GM19452 (cell line): ENCODE measurements at regions not wholly inside any gene's neighbourhood (a gene's known extent, or its start where the extent isn't known, plus 50 kb on each side); places are given as distances from the start of the nearest gene placed in this dataset.
"Not testable (repeated sequence)": the region's sequence is repeated elsewhere in the genome, so short reads cannot be mapped to it uniquely, and the experiment has no call there.

Experiments
- ATAC-seq: cut with Tn5 transposase; IDR thresholded peaks from one replicate; pipeline ENCODE4 v1.9.1; 2021; ENCODE audit not compliant: unreplicated experiment

DNA sequence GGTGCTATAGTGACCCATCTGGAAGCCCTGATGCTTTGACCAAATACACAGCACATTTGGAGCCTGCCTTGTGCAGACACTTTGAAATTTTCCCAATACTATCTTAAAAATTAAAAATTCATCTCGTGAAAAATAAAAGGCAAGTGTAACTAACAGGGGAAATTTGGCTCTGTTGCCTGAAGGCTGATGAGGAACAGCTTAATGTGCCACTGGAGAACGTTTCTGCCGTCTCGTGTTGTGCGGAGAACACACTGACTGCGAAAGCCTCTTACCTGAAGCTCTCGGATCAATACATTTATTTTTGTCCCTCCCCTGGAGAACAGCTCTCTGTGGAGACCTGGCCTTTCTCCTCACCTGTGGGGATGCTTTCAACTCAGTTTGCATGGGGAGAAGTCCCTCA is 77.2 kb upstream of the CHST15 start:
- no peak for ATAC-seq

DNA sequence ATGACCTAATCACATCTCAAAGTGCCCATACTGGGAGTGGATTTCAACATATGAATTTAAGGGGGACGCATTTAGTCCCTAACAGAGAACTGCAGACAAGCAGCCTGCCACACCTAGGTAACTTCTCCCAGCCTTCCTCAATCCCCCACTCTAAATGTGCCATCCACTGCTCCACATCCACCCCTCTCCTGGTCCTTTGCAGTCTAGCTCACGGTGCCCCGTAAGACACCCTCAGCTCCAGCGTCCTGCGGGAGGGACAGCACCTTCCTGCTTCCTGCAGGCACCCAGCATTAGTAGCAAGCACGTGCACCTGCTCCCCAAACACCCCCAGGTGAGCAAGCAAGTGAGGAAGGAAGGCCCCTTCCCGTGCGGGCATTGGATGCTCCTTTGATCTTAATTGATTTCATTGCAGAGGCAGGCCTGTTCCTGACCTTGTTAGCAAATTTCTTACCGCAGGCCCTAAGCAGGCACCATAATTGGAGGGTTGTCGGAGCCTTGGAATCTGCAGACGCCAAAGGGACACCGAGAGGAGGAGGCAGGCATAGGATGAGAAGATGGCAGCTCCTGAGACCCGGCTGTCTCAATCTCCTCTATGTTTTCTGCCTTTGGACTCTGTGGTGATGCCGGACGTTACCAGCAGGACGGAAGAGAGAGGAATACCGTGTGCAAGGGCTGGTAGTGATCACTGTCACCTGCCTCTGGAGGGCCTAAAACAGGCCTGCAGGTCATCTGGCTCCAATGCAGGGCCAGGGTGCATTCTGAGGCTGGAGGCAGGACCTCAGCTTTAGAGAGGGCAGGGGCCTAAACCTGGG is 75.8 kb upstream of the CHST15 start:
- ATAC-seq: no peak

DNA sequence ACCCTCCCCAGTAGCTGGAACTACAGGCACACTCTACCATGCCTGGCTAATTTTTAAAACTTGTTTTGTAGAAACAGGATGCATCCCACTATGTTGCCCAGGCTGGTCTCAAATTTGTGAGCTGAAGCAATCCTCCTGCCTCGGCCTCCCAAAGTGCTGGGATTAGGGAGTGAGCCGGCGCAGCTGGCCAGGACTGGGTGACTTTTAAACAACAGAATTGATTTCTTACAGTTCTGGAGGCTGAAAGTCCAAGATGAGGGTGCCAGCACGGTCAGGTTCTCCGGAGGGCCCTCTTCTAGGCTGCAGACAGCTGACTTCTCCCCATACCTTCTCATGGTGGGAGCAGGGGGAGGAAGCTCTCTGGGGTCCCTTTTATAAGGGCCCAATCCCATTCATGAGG is 75.2 kb upstream of the CHST15 start:
- ATAC-seq: no peak

DNA sequence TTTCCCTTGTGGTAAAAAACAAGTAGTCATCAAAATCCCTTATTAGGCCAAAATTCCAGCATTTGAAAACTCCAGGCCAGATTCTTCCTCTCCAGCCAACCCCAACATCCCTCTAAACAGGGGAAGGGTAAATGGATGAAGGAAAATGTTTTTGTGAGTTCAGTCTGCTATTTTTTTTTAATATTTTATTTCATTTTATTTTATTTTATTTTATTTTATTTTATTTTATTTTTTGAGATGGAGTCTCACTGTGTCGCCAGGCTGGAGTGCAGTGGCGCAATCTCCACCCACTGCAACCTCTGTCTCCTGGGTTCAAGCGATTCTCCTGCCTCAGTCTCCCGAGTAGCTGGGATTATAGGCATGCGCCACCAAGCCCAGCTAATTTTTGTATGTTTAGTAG is 74.5 kb upstream of the CHST15 start:
- not testable (repeated sequence) for ATAC-seq

DNA sequence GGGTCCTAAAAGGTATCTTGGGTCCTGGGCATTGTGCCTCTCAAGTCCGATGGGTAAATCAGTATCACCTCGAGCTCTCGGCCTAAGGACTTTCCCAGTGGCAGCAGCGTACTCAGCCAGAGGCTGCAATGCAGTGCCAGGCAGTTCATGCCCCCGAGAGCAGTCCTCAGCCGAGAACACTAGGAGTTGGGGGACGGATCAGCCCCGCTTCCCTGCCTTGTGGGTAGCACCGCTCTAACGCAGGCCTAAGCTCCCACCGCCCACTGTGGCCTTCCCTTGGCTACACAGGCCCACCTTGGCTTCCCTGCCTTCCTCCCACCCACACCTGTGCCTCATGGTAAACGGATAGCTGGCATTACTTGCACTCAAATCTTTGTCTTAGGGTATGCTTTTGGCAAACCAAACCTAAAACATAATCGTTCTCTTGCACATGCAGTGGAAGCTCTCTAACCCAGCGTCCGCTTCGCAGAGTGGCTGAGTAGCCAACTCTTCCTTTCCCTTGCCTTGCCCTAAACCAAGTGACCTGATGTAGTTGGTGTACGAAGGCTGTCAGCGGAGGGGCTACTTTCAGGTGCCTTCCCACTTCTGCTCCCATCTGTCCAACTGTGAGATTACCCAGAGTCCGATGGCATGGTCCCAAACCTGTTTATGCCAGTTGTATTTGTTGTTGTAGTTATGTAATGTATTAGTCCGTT is 73.2 kb upstream of the CHST15 start:
- ATAC-seq: no peak

DNA sequence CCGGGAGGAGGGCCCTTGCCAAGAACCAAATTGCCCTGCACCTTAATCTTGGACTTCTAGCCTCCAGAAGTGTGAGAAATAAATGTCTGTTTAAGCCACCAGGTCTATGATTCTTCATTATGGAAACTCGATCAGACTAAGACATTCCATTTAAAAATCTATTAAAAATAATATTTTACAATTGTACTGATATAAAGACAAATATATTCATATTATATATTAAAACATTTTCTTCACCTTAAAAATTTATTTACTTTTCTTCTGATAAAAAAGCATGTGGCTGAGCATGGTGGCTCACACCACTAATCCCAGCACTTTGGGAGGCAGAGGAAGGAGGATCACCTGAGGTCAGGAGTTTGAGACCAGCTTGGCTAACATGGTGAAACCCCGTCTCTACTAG is 72.4 kb upstream of the CHST15 start:
- ATAC-seq: no peak

DNA sequence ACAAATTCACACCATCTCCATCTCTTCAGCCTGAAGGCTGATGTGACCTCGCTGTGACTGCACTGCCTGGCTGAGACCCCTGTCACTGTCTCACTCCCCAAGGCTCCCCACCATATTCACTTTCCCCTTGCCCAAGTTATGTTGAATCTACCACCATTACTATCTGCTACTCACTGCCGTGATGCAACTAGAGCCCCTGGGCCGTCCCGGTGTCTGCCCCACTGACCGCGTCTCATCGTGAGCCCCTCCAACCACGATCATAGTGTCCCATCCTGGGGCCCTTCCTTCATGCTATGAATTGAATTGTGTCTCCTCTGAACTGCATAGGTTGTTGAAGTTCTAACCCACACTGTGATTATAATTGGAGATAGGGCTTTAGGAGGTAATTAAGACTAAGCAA is 71.9 kb upstream of the CHST15 start:
- ATAC-seq: no peak

DNA sequence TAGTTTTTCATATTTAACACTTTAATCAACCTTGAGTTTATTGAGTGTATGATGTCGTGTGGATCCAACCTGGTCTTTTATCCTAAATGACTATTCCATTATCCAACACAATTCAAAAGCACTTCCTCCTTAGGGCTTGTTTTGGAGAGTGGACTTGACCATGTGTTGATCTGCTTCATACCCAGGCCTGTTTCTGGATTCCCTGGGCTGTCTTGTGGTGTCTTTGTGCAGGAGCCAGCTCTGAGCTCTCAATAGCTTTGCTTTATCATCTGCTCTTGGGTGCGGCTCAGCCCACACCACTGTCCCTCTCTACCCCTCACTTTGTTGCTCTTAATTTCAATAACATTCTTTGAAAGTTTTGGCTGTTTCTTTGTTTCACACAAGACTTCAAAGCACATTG is 70.9 kb upstream of the CHST15 start:
- no peak for ATAC-seq

DNA sequence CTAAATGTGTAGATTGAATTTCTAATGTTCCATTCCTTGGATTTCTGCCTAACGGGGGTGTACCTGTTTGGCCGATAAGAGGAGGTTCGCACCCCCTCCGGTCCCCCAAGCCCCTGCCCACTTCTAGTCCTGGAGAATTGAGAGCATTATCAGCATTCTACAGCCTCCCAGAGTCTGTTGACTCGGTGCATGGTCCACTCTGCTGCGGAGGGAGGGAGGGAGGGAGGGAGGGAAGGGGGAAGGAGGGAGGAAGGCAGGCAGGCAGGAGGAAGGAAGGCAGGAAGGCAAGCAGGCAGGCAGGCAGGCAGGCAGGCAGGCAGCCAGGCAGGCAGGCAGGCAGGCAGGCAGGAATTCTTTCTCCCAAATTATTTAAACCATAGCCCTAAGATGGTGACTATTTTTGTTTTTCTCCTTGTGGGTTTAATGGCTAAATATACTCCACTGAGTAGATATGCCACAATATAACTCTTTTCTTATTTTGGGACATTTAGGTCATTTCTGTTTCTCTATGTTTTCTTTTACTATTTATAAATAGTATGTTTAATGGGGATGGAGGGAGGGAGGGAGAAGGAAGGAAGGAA is 69.5 kb upstream of the CHST15 start:
- no peak for ATAC-seq

DNA sequence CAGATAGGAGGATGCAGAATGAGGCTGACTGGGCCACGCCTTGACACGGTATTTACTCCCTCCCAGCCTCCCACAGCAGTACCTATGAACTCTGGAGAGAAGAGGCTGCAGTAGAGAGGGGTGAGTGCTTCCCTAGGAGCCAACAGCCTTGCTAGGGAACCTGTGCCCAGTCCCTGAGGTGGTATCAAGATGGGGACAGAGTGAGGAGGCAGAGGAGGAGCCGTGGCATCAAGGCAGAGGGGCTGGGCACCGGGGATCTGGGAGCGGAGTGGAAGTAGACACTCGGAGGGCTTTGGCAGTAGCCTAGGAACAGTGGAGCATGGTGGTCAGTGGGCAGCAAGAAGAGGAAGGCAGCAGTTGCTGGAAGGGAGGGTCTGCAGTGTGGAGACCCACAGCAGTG is 68.7 kb upstream of the CHST15 start:
- ATAC-seq: no peak

DNA sequence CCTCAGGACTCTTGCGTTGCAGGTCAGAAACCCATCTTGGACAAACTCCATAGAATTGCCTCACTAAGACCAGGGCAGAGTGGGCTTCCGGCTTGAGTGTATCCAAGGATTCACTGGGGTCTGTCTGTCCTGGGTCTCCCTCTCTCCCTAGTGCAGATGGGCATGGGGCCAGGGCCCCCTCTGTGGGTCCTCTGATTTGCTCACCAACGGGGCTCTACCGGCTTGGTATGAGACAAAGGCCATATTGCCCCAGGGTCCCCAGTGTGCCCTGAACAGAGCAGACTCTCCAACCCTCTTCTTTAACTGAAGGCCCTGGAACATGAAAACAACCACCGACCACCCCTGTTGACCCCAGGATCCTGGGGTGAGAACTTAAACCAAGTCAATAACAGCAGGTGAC is 68.2 kb upstream of the CHST15 start:
- ATAC-seq: no peak

DNA sequence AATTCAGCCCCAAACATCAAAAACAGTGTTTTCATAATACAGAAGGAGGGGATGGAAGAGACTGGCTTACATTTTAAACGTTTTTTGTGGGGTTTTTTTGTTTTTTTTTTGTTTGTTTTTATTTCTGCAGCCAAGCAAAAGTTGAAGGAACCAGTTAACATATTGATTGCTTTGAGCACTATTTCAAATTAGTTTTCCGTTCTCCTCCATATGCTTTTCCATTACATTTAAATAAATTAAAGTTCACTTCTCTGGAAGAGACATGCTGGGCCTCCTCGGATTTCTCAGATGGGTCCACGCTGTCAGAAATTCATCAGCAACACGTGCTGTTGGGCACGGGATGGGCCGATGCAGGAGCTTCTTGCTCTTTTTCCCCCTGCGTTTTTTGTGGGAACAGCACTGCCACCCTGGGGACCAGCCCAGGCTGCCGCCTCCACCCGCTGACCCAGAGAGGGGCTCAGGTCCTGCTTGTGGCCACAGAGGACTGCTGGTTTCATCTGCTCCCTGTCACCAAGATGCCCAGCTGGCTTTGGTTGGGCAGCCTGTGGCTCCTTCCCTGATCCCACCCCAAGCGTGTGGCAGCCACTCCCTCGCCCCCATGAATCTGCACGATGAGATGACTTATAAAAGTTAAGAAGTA is 67.7 kb upstream of the CHST15 start:
- no peak for ATAC-seq

DNA sequence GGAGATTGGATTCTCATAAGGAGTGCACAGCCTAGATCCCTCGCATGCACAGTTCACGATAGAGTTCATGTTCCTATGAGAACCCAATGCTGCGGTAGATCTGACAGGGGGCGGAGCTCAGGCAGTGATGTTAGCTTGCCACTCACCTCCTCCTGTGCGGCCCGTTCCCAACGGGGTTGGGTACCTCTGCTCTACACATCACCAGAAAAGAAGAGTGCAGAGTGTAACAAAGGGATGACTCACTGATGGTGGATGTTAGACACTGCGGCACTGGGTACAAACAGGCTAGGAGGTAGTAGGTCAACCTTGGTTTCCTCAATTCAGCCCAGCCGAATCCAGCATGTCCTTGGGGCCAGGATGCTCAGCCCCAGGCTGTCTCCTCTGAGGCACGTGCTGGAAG is 66.8 kb upstream of the CHST15 start:
- ATAC-seq: no peak

DNA sequence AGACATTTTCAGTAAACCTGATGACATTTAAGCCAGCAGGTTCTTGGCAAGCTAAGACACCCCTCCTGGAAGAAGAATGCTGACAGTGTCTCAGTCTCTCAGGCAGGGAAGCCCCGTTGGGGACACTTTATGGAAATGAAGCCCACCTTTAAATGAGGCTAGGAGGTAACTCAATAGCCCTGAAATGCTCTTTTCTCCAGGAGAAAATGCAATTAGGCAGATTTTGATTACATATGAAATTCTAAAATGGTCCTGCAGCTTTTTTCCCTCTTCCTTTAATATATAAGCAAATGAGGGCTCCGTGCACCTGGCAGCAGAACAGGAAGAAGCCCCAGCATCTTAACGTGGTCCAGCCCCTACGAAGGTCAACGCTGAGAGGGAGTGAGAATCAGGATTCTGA is 65.8 kb upstream of the CHST15 start:
- ATAC-seq: no peak

DNA sequence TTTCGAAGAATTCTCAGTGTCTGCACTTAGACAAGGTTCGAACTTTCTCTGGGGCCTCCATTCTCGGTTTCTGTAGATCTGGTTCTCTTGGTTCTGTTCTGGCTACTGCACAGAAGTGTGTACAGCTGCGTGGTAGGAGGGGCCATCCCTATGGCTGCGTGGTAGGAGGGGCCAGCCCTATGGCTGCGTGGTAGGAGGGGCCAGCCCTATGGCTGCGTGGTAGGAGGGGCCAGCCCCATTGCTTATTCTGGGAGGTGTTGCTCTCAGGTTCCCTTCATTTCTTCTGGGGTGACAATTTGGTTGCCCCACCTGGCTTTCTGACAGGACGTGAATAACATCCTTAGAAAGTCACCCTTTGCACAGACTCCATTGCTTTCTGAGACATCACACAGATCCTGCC is 65.2 kb upstream of the CHST15 start:
- ATAC-seq: no peak

DNA sequence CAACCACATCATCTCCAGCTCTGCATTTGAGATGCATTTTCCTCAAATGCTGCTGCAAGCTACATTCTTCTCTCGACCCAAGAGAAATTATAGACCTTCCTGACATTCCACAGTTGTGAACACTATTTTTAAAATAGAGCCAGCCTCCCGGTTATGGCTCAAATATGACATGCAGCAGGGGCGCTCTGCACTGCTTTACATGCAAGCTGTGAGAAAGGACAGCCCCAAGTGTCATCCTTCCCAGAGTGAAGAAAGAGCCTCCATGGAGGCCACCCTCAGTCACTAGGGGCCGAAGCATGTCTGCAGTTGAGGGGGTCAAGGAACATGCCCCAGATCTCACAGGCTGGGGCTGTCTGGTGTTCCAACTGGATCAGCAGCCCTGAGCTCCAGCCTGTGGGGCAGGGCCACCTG is 63.9 kb upstream of the CHST15 start:
- no peak for ATAC-seq

DNA sequence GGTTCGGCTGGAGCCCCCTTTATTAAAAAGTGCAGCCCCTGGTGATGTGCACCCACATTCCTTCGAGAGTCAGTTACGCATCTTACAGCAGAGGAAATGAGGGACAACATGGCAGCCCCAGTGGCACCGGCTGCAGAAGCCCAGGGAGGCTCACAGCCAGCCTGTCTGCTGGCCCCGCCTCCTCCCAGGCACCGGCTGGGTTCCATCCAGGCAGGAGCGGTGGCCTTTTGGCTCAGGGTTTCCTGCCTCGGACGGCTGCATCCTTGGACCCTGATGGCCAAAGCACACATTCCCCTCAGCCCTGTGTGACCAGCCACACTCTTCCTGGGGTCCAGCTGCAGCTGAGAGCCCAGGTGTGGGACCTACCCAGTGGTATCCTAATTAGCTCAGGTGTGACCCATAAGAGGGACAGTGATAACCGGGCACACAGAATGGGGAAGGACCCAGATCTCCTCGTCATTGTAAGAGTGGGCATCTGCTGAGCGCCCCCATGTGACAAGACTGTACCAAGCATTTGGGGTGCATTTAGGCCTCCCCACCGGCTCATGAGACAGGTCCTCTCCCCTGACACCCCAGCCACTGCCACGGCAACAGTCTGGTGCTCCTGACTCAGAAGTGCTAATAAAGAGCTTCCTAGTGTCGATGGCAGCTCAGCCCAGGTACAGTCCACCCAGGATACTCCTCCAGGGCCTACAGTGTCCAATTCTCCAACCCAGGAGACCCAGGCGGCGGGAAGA is 63.3 kb upstream of the CHST15 start:
- no peak for ATAC-seq

DNA sequence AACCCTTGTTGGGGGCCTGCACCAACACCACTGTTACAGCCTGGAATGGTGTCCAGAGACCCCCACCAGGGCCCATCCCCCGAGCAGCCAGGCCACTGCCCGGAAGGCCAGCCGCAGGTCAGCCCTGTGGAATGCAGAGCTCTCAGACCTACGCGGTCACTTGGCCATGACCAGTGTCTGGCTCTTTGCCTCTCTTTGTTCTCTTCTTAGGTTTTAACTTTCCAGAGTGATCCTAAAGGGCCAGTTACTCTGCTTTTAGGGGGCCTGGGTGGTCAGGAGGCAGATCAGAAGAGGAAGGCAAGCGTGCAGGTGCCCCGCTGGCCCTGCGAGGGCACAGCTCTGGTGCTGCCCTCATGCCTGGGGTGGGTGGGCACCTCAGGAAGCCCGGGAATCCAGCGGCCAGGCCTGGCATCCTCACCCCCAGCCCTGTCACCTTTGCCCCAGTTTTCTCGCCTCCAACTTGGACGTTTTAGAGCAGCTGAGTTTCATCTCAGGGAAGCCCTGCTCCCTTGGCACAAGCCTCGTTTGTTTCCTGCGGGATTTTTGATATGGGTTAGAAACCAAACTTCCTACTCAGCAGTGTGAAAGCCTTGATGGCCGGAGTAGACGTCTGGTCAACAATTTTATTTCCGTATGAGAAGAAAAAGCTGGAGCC is 62.5 kb upstream of the CHST15 start:
- no peak for ATAC-seq

DNA sequence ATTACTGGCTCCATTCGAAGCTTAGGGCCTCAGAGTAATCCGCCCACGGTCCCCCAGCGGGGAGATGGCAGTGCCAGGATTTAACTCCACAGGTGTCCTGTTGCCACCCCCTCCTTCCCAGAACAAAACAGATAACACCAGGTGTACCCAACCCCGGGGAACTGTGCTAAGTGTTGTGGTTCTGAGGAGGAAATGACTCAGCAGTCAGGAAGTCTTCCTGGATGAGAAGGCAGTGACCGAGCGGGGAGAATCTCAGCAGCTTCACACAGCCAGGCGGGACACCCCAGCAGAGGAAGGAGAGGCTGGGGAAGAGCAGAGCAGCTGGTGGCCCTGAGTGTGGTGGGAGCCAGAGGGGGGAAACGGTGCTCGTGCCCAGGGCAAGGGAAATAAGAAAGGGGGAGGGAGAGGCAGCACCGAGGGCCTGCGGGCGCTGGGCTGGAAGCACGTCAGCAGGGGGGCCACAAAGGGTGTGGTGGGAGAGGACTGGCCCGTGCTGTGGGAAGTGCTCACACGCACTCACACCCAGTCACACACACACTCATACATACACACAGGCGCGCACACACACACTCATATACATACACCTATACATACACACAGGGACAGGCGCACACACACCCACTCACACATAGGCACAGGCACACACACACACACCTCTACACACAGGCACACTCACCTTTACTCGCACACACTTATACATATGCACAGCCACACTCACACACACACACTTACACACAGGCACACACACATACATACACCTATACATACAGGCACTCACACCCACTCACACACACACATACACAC is 59.8 kb upstream of the CHST15 start:
- ATAC-seq: peak; percentile 72
